GM23338 (cell line): ENCODE measurements at regions not wholly inside any gene's neighbourhood (a gene's known extent, or its start where the extent isn't known, plus 50 kb on each side); places are given as distances from the start of the nearest gene placed in this dataset.
A peak's percentile ranks its signal among the peaks of the same experiment; 100 is the strongest.
"Not testable (repeated sequence)": the region's sequence is repeated elsewhere in the genome, so short reads cannot be mapped to it uniquely, and the experiment has no call there.

Source experiments
- ATAC-seq: fragments of 200-7000 bp; cut with Tn5 transposase; 3 replicates; pipeline ENCODE4 v1.9.1; 2020
- DNase-seq: peaks from one replicate; pipeline ENCODE4 v3.0.0-alpha.2; 2015; ENCODE audit warnings: low spot score
- H2AFZ ChIP-seq: fragments of 200-600 bp; sonication (generic); 2 replicates; pipeline ENCODE4 v1.8.0; 2016; ENCODE audit warnings: antibody characterized with exemption, mild to moderate bottlenecking, moderate library complexity
- H3F3A ChIP-seq: fragments of 200-600 bp; sonication (generic); replicated peaks from 2 replicates; pipeline ENCODE4 v1.8.0; 2017; ENCODE audit warnings: antibody characterized with exemption, mixed run types, low read depth
- H3K27ac ChIP-seq: fragments of 200-600 bp; sonication (generic); 2 replicates; pipeline ENCODE4 v1.6.1; 2016; ENCODE audit warnings: low read depth
- H3K27me3 ChIP-seq: fragments of 200-600 bp; sonication (generic); 2 replicates; pipeline ENCODE4 v1.8.0; 2016; ENCODE audit warnings: mild to moderate bottlenecking, mixed run types, moderate library complexity; ENCODE audit not compliant: insufficient read depth
- H3K36me3 ChIP-seq: fragments of 200-600 bp; sonication (generic); 2 replicates; pipeline ENCODE4 v1.8.0; 2016; ENCODE audit warnings: mild to moderate bottlenecking; ENCODE audit not compliant: insufficient read depth
- H3K4me1 ChIP-seq: fragments of 200-600 bp; sonication (generic); 2 replicates; pipeline ENCODE4 v1.8.0; 2016; ENCODE audit warnings: mild to moderate bottlenecking, moderate library complexity; ENCODE audit not compliant: insufficient read depth
- H3K4me2 ChIP-seq: fragments of 200-600 bp; sonication (generic); 2 replicates; pipeline ENCODE4 v1.7.1; 2017; ENCODE audit warnings: mixed run types
- H3K4me3 ChIP-seq: fragments of 200-600 bp; sonication (generic); 2 replicates; pipeline ENCODE4 v1.6.1; 2016; ENCODE audit warnings: mixed run types
- H3K79me2 ChIP-seq: fragments of 200-600 bp; sonication (generic); replicated peaks from 2 replicates; pipeline ENCODE4 v1.8.0; 2017; ENCODE audit warnings: mild to moderate bottlenecking; ENCODE audit not compliant: insufficient read depth
- H3K9me2 ChIP-seq: fragments of 200-600 bp; sonication (generic); 2 replicates; pipeline ENCODE4 v1.8.0; 2017; ENCODE audit not compliant: insufficient read depth
- H4K20me1 ChIP-seq: fragments of 200-600 bp; sonication (generic); replicated peaks from 2 replicates; pipeline ENCODE4 v1.8.0; 2017; ENCODE audit warnings: mild to moderate bottlenecking; ENCODE audit not compliant: insufficient read depth
- H3K27ac Mint-ChIP-seq: 2 replicates; pipeline ENCODE4 v1.8.0; 2020; ENCODE audit warnings: inconsistent platforms, mild to moderate bottlenecking, moderate library complexity, mixed read lengths
- H3K27me3 Mint-ChIP-seq: 3 replicates; pipeline ENCODE4 v1.8.0; 2022; ENCODE audit warnings: low read depth, mild to moderate bottlenecking, moderate library complexity, mixed read lengths, inconsistent platforms; ENCODE audit not compliant: insufficient read depth, poor library complexity
- H3K36me3 Mint-ChIP-seq: 3 replicates; pipeline ENCODE4 v1.8.0; 2021; ENCODE audit warnings: low read depth, mild to moderate bottlenecking, inconsistent platforms, moderate library complexity, mixed read lengths
- H3K4me1 Mint-ChIP-seq: 3 replicates; pipeline ENCODE4 v1.8.0; 2020; ENCODE audit warnings: mild to moderate bottlenecking, inconsistent platforms, mixed read lengths
- H3K4me3 Mint-ChIP-seq: 3 replicates; pipeline ENCODE4 v1.8.0; 2021; ENCODE audit warnings: moderate library complexity, mild to moderate bottlenecking, inconsistent platforms, mixed read lengths
- H3K9me3 Mint-ChIP-seq: 3 replicates; pipeline ENCODE4 v1.8.0; 2020; ENCODE audit warnings: moderate library complexity, mild to moderate bottlenecking, inconsistent platforms, mixed read lengths
- ETS1 ChIP-seq: IDR thresholded peaks from 2 replicates; pipeline ENCODE4 v1.6.1; 2016; ENCODE audit warnings: antibody characterized with exemption
- EZH2phosphoT487 ChIP-seq: fragments of 200-600 bp; sonication (generic); IDR thresholded peaks from one replicate; pipeline ENCODE4 v1.8.1; 2018; ENCODE audit warnings: antibody characterized with exemption; ENCODE audit not compliant: unreplicated experiment
- ZNF462 ChIP-seq: fragments of 250-450 bp; sonication (Bioruptor Pico); IDR thresholded peaks from 2 replicates; pipeline ENCODE4 v1.5.0; 2020; ENCODE audit warnings: mild to moderate bottlenecking, moderate library complexity

GRCh38 chr12:59282999-59283398 lies 312.8 kb upstream of the SLC16A7 start:
- peak; percentile 64 for DNase-seq

GRCh38 chr12:59273561-59273960 lies 322.3 kb upstream of the SLC16A7 start:
- H3K9me2 ChIP-seq, H3K27me3 Mint-ChIP-seq, H3K4me3 ChIP-seq, H3K9me3 Mint-ChIP-seq, H3K4me1 ChIP-seq, H4K20me1 ChIP-seq, H2AFZ ChIP-seq, ATAC-seq, H3K36me3 ChIP-seq, H3K4me1 Mint-ChIP-seq, H3K27ac ChIP-seq, DNase-seq, H3K27ac Mint-ChIP-seq, H3K4me2 ChIP-seq, H3K79me2 ChIP-seq, H3K27me3 ChIP-seq, H3K36me3 Mint-ChIP-seq, H3F3A ChIP-seq, H3K4me3 Mint-ChIP-seq: not testable (repeated sequence)

More at GRCh38 chr12:59282999-59283398, 312.8 kb upstream of the SLC16A7 start:
- H3K9me3 Mint-ChIP-seq: no peaks in the 10 kb centered on the region; the same call in 2 of the 3 replicates
- H3F3A ChIP-seq: no peaks in the 10 kb centered on the region
- H3K79me2 ChIP-seq: no peaks in the 10 kb centered on the region
- H3K27me3 ChIP-seq: no peaks in the 10 kb centered on the region
- H3K9me2 ChIP-seq: peaks cover 11% of the 10 kb centered on the region; the same call in 1 of the 2 replicates
- H3K4me1 Mint-ChIP-seq: peaks cover 14% of the 10 kb centered on the region
- ATAC-seq: peak; percentile 82
- H3K36me3 Mint-ChIP-seq: no peaks in the 10 kb centered on the region
- H3K27ac ChIP-seq: no peak overlapping the region
- no peaks in the 10 kb centered on the region for H4K20me1 ChIP-seq
- peaks cover 8% of the 10 kb centered on the region for H3K27me3 Mint-ChIP-seq
- no peak overlapping the region; the same call in 1 of the 2 replicates for H2AFZ ChIP-seq
- no peak overlapping the region for H3K4me2 ChIP-seq
- H3K36me3 ChIP-seq: no peaks in the 10 kb centered on the region
- H3K4me3 Mint-ChIP-seq: no peak overlapping the region
- H3K27ac Mint-ChIP-seq: no peak overlapping the region; the same call in 1 of the 2 replicates
- H3K4me1 ChIP-seq: no peaks in the 10 kb centered on the region; the same call in 1 of the 2 replicates
- H3K4me3 ChIP-seq: no peak overlapping the region
- TF ChIP-seq ETS1 (no peak), EZH2phosphoT487 (no peak), ZNF462 (CRISPR knock-in tag) (no peak)
